ENCODE measurements at regions not wholly inside any gene's neighbourhood (a gene's known extent, or its start where the extent isn't known, plus 50 kb on each side); places are given as distances from the start of the nearest gene placed in this dataset.
"Not testable (repeated sequence)": the region's sequence is repeated elsewhere in the genome, so short reads cannot be mapped to it uniquely, and the experiment has no call there.

- Histone ChIP-seq H3K36me3 (no peaks in the 10 kb centered on the region), H3K4me3 (ENCODE audit: low read depth, low read length) (no peak overlapping the region), H3K9me3 (ENCODE audit: severe bottlenecking) (no peaks in the 10 kb centered on the region), H3K27ac (no peak overlapping the region), H3K27me3 (ENCODE audit: insufficient read depth, low read depth, severe bottlenecking) (no peaks in the 10 kb centered on the region)
- no peak for DNase-seq
- no peak for TF ChIP-seq CTCF (IDR thresholded peaks at IDR 0.05; ENCODE audit: low read depth, low read length)
Measured at GRCh38 chr12:61563665-61564450, 696.3 kb upstream of the USP15 start.

DNA sequence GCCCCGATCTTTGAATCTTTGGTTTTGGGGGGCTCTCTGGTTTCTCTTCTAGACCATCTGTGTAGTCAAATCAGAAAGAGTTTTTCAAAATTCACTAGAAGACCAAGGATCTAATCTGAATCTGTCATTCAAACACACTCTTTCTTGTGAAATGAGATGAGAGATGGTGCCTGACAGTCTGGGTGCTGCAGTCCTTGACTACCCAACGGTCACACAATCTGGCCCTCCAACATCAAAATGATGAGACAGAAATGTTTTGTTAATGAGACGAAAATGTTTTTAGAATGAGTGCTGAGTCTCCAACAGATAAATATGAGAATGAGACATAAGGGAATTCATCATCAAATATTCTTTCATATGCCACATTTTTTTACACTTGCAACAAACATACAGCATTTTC lies 695.7 kb upstream of the USP15 start:
- no peak overlapping the region for H3K4me3 ChIP-seq (ENCODE audit: low read depth, low read length)
- H3K9me3 ChIP-seq (ENCODE audit: severe bottlenecking) = no peaks in the 10 kb centered on the region
- H3K27me3 ChIP-seq (ENCODE audit: insufficient read depth, low read depth, severe bottlenecking) = no peaks in the 10 kb centered on the region
- no peak for TF ChIP-seq CTCF (IDR thresholded peaks at IDR 0.05; ENCODE audit: low read depth, low read length)
- H3K36me3 ChIP-seq = no peaks in the 10 kb centered on the region
- no peak for DNase-seq
- H3K27ac ChIP-seq = no peak overlapping the region

GRCh38 chr12:61566183-61566582 lies 694.0 kb upstream of the USP15 start:
- Histone ChIP-seq H3K27ac (no peak overlapping the region), H3K27me3 (ENCODE audit: insufficient read depth, low read depth, severe bottlenecking) (no peaks in the 10 kb centered on the region), H3K36me3 (no peaks in the 10 kb centered on the region), H3K9me3 (ENCODE audit: severe bottlenecking) (no peaks in the 10 kb centered on the region), H3K4me3 (ENCODE audit: low read depth, low read length) (no peak overlapping the region)
- no peak for DNase-seq
- no peak for TF ChIP-seq CTCF (IDR thresholded peaks at IDR 0.05; ENCODE audit: low read depth, low read length)

- Histone ChIP-seq H3K4me3 (ENCODE audit: low read depth, low read length) (no peak overlapping the region), H3K27me3 (ENCODE audit: insufficient read depth, low read depth, severe bottlenecking) (no peaks in the 10 kb centered on the region), H3K36me3 (no peaks in the 10 kb centered on the region), H3K27ac (no peak overlapping the region), H3K9me3 (ENCODE audit: severe bottlenecking) (no peaks in the 10 kb centered on the region)
- no peak for TF ChIP-seq CTCF (IDR thresholded peaks at IDR 0.05; ENCODE audit: low read depth, low read length)
- DNase-seq = no peak
Measured at GRCh38 chr12:61574339-61574738, 685.9 kb upstream of the USP15 start.

- H3K27me3 ChIP-seq (ENCODE audit: insufficient read depth, low read depth, severe bottlenecking) = no peaks in the 10 kb centered on the region
- no peaks in the 10 kb centered on the region for H3K9me3 ChIP-seq (ENCODE audit: severe bottlenecking)
- TF ChIP-seq CTCF (IDR thresholded peaks at IDR 0.05; ENCODE audit: low read depth, low read length) = no peak
- no peak overlapping the region for H3K27ac ChIP-seq
- no peak overlapping the region for H3K4me3 ChIP-seq (ENCODE audit: low read depth, low read length)
- no peaks in the 10 kb centered on the region for H3K36me3 ChIP-seq
- no peak for DNase-seq
Measured at GRCh38 chr12:61584943-61585342, 675.3 kb upstream of the USP15 start.

DNA sequence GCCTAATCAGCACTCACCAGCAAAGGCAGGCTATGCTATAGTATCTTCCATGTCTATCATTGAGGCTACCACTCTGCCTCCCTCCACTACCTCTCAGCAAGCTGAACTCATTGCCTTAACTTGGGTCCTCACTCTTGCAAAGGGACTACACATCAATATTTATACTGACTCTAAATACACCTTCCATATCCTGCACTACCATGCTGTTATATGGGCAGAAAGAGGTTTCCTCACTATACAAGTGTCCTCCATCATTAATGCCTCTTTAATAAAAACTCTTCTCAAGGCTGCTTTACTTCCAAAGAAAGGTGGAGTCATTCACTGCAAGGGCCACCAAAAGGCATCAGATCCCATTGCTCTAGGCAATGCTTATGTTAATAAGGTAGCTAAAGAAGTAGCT lies 669.3 kb upstream of the USP15 start:
- not testable (repeated sequence) for H3K36me3 ChIP-seq; H3K9me3 ChIP-seq (ENCODE audit: severe bottlenecking); H3K27me3 ChIP-seq (ENCODE audit: insufficient read depth, low read depth, severe bottlenecking); H3K4me3 ChIP-seq (ENCODE audit: low read depth, low read length); DNase-seq; H3K27ac ChIP-seq

All from WERI-Rb-1 (cell line).